Activated CD8-positive, alpha-beta memory T cell treated with anti-CD3 and anti-CD28 coated beads, Interleukin-2, amount 10 ng/mL, durations not matched to agents 7 days and 5 days (primary cell): ENCODE measurements at regions not wholly inside any gene's neighbourhood (a gene's known extent, or its start where the extent isn't known, plus 50 kb on each side); places are given as distances from the start of the nearest gene placed in this dataset.

Experiments
- ATAC-seq: fragments of 150-1000 bp; cut with Tn5 transposase; one replicate; pipeline ENCODE4 v1.10.0; 2021; ENCODE audit warnings: moderate library complexity
- CTCF ChIA-PET: fragments of 350-600 bp; sonication (Branson Sonifier 250); formaldehyde crosslinking; loops from one replicate; lab custom pipeline; 2021; ENCODE audit warnings: antibody characterized with exemption; lab: Charles Lee
- DNase-seq: peaks from one replicate; pipeline ENCODE4 v3.0.0-alpha.2; 2020
- H3K27ac Mint-ChIP-seq: one replicate; pipeline ENCODE4 v1.8.0; 2021; ENCODE audit warnings: mild to moderate bottlenecking, mixed read lengths
- H3K27me3 Mint-ChIP-seq: one replicate; pipeline ENCODE4 v1.8.0; 2021; ENCODE audit warnings: mixed read lengths
- H3K36me3 Mint-ChIP-seq: one replicate; pipeline ENCODE4 v1.8.0; 2021; ENCODE audit warnings: mild to moderate bottlenecking, mixed read lengths
- H3K4me1 Mint-ChIP-seq: one replicate; pipeline ENCODE4 v1.8.0; 2021; ENCODE audit warnings: mixed read lengths
- H3K4me3 Mint-ChIP-seq: one replicate; pipeline ENCODE4 v1.8.0; 2021; ENCODE audit warnings: mild to moderate bottlenecking, moderate library complexity, mixed read lengths
- H3K9me3 Mint-ChIP-seq: one replicate; pipeline ENCODE4 v1.8.0; 2022; ENCODE audit warnings: low read depth, mixed read lengths

- ATAC-seq (no peak), DNase-seq (no peak)
- Mint-ChIP-seq H3K4me3 (no peak overlapping the region), H3K36me3 (peaks cover 2% of the 10 kb centered on the region), H3K4me1 (peaks cover 5% of the 10 kb centered on the region), H3K27me3 (no peaks in the 10 kb centered on the region), H3K27ac (no peak overlapping the region), H3K9me3 (peaks cover 4% of the 10 kb centered on the region)
- CTCF ChIA-PET, result no interaction called here
Observed at GRCh38 chr7:115235075-115235474, 313.2 kb downstream of the MDFIC start.

DNA sequence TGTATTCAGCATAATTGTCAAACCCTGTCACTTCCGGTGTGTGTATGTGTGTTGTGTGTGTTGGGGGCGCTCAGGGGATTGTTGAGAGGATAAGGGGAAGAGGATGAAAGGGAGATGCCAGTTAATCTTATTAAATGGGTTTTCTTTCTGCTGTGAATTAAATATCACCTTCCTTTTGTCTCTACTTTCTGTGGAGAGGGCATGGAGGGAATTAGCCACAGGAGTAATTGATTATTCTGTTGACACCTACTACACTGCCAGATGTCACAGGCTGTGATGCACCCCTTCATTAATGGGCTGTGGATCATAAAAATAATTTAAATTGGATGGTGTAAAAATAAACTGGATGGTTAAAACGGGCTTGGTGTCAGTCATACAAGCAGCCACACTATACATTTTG is 311.9 kb downstream of the MDFIC start:
- ATAC-seq, result no peak
- H3K36me3 Mint-ChIP-seq, result peaks cover 2% of the 10 kb centered on the region
- DNase-seq, result no peak
- H3K4me1 Mint-ChIP-seq, result peaks cover 7% of the 10 kb centered on the region
- H3K27ac Mint-ChIP-seq, result no peak overlapping the region
- no peaks in the 10 kb centered on the region for H3K27me3 Mint-ChIP-seq
- peaks cover 4% of the 10 kb centered on the region for H3K9me3 Mint-ChIP-seq
- no peak overlapping the region for H3K4me3 Mint-ChIP-seq
- CTCF ChIA-PET, result no interaction called here

- CTCF ChIA-PET, result interaction anchor here (0.9 to 1.3 kb wide), 3 partner anchors 12 to 325 kb away, joined by 3 to 4 read pairs (median 3); no protein-coding TSS in a partner anchor
- H3K4me1 Mint-ChIP-seq, result peaks cover 7% of the 10 kb centered on the region
- no peak for ATAC-seq
- H3K9me3 Mint-ChIP-seq, result peaks cover 4% of the 10 kb centered on the region
- H3K27me3 Mint-ChIP-seq, result no peaks in the 10 kb centered on the region
- H3K4me3 Mint-ChIP-seq, result no peak overlapping the region
- H3K27ac Mint-ChIP-seq, result no peak overlapping the region
- H3K36me3 Mint-ChIP-seq, result peaks cover 2% of the 10 kb centered on the region
- no peak for DNase-seq
Observed at GRCh38 chr7:115232041-115232440, 310.1 kb downstream of the MDFIC start.

DNA sequence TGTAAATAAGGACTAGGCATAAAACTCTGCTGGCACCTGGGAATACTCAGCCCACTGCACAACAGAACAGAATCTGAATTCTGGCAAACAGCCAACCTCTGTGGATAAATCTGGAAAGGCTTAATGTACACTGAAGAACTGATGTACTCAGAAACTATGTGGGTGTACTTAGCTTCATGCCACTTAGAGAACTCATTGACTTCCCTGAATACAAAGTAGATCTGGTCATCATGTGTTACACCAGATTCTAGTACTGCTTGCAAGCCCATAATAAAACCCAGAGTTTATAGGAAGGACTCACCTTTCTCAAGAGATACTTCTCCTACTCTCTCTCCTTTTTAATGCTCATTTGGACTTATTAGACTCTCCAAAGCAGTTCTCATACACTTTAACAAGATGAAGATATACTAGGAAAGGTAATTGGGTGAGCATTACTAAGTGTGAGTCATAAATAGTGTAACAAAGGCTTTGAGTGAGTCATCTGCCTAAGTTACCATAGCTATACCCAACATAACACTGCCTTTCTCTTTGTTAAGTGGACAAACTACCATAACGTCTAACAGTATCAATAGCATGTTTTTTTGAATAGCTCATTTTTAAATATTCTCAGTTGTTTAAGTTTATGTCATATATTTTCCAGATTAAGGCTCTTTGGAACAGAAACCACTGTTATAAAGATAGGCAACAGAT is 309.1 kb downstream of the MDFIC start:
- H3K4me1 Mint-ChIP-seq, result peaks cover 7% of the 10 kb centered on the region
- peaks cover 4% of the 10 kb centered on the region for H3K9me3 Mint-ChIP-seq
- DNase-seq, result no peak
- H3K27me3 Mint-ChIP-seq, result no peaks in the 10 kb centered on the region
- CTCF ChIA-PET, result interaction anchor here (0.9 to 1.4 kb wide), 4 partner anchors 11 to 365 kb away, joined by 3 to 4 read pairs (median 3); no protein-coding TSS in a partner anchor
- H3K36me3 Mint-ChIP-seq, result peaks cover 2% of the 10 kb centered on the region
- H3K27ac Mint-ChIP-seq, result no peak overlapping the region
- no peak overlapping the region for H3K4me3 Mint-ChIP-seq
- peak; percentile 80 for ATAC-seq

GRCh38 chr7:115229401-115230105 is 307.7 kb downstream of the MDFIC start:
- Mint-ChIP-seq H3K4me1 (peaks cover 7% of the 10 kb centered on the region), H3K4me3 (no peak overlapping the region), H3K27me3 (no peaks in the 10 kb centered on the region), H3K36me3 (no peaks in the 10 kb centered on the region), H3K27ac (no peak overlapping the region), H3K9me3 (no peaks in the 10 kb centered on the region)
- ATAC-seq, result no peak
- DNase-seq, result no peak
- CTCF ChIA-PET, result no interaction called here

DNA sequence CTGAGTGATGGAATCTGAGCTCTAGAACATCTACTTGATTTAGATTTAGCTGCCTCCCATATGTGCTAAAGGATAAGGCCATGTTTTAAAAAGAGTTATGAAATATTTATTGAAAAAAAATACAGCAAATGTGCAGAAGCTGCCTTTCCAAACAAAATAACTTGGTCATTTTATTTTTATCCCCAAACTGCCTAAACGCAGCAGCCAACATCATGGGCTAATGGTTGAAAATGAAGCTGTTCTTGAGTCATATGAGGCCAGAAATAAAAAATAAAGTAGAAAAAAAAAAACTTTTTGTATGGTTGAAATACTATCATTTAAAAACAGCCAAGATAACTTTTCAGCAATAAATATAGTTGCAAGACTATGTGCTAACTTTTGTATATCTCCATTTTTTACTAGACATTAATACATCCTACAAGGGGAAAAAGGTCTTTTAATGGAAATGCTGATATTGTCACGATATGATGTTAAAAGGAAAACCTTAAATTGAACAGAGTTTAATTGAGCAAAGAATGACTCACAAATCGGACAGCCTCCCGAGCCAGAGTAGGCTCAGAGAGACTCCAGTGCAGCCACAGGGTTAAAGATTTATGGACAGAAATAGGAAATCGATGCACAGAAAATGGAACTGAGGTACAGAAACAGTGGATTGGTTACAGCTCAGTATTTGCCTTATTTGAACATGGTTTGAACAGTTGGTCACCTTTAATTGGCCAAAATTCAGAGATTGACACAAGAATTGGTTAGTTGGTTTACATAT is 305.8 kb downstream of the MDFIC start:
- CTCF ChIA-PET, result no interaction called here
- no peak overlapping the region for H3K4me3 Mint-ChIP-seq
- H3K27me3 Mint-ChIP-seq, result no peaks in the 10 kb centered on the region
- ATAC-seq, result no peak
- DNase-seq, result no peak
- no peaks in the 10 kb centered on the region for H3K9me3 Mint-ChIP-seq
- H3K4me1 Mint-ChIP-seq, result peaks cover 7% of the 10 kb centered on the region
- H3K27ac Mint-ChIP-seq, result no peak overlapping the region
- no peaks in the 10 kb centered on the region for H3K36me3 Mint-ChIP-seq

DNA sequence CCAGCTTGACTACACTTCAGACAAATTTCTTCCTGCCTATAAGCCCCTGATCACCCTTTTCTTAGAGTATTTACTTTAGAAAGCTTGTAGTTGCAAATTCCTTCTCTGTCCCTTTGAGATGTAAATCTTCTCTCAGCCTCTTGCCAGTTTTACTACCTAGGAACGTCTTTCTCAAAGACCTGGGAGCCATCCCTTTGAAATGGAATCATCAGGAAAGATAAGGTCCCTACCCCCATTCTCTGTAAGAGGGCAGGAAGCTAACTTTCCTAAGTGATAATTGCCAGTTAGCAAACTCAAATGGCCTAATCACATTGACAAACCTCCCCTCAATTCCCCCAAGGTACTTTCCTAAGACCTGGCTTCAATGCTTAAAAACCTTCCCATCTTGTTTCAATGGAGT is 304.5 kb downstream of the MDFIC start:
- H3K36me3 Mint-ChIP-seq, result no peaks in the 10 kb centered on the region

GRCh38 chr7:115224922-115225321 is 303.0 kb downstream of the MDFIC start:
- CTCF ChIA-PET, result no interaction called here

More for the DNA sequence above, 304.5 kb downstream of the MDFIC start:
- no peaks in the 10 kb centered on the region for H3K9me3 Mint-ChIP-seq
- DNase-seq (no peak), ATAC-seq (no peak)
- peaks cover 7% of the 10 kb centered on the region for H3K4me1 Mint-ChIP-seq
- no peak overlapping the region for H3K27ac Mint-ChIP-seq
- no peaks in the 10 kb centered on the region for H3K27me3 Mint-ChIP-seq
- no peak overlapping the region for H3K4me3 Mint-ChIP-seq
- CTCF ChIA-PET, result no interaction called here

DNA sequence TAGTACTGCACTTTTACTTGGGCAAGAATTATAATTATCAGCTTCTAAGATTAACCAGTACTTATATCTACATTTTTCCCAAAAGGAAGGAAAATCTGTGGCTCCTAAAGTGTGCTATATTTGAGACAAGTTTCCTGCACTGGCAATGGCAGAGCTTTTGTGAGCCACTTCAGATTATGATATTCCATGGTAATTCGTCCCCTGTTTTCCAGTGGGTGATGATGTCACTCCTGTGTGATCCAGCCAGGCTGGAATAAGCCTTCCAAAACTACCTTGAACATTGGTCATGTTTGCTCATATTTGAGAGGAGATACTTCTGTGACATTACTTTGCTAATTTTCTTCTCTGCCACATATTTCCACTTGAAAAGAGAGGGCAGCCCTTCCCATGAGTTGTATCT is 302.1 kb downstream of the MDFIC start:
- Mint-ChIP-seq H3K9me3 (no peaks in the 10 kb centered on the region), H3K36me3 (no peaks in the 10 kb centered on the region), H3K27ac (no peak overlapping the region), H3K27me3 (no peaks in the 10 kb centered on the region), H3K4me3 (no peak overlapping the region), H3K4me1 (no peaks in the 10 kb centered on the region)
- DNase-seq, result no peak
- no peak for ATAC-seq
- CTCF ChIA-PET, result no interaction called here

More at GRCh38 chr7:115224922-115225321, 303.0 kb downstream of the MDFIC start:
- Mint-ChIP-seq H3K36me3 (no peaks in the 10 kb centered on the region), H3K27ac (no peak overlapping the region), H3K27me3 (no peaks in the 10 kb centered on the region), H3K4me3 (no peak overlapping the region), H3K4me1 (peaks cover 2% of the 10 kb centered on the region), H3K9me3 (no peaks in the 10 kb centered on the region)
- DNase-seq (no peak), ATAC-seq (no peak)

- Mint-ChIP-seq H3K27ac (no peak overlapping the region), H3K36me3 (no peaks in the 10 kb centered on the region), H3K4me1 (peaks cover 7% of the 10 kb centered on the region), H3K27me3 (no peaks in the 10 kb centered on the region), H3K9me3 (no peaks in the 10 kb centered on the region), H3K4me3 (no peak overlapping the region)
- DNase-seq (no peak), ATAC-seq (no peak)
- CTCF ChIA-PET, result interaction anchor here (1.2 kb wide), 1 partner anchor 16 kb away, joined by 3 read pairs; no protein-coding TSS in a partner anchor
Observed at GRCh38 chr7:115221456-115221855, 299.6 kb downstream of the MDFIC start.

- Mint-ChIP-seq H3K27ac (no peak overlapping the region), H3K27me3 (no peaks in the 10 kb centered on the region), H3K4me1 (peaks cover 9% of the 10 kb centered on the region), H3K36me3 (no peaks in the 10 kb centered on the region), H3K9me3 (no peaks in the 10 kb centered on the region), H3K4me3 (no peak overlapping the region)
- no peak for DNase-seq
- no peak for ATAC-seq
- CTCF ChIA-PET, result interaction anchor here (1.4 to 3.6 kb wide), 2 partner anchors 286 to 353 kb away, joined by 3 to 40 read pairs; no protein-coding TSS in a partner anchor
Observed at GRCh38 chr7:115218076-115218475, 296.2 kb downstream of the MDFIC start.

DNA sequence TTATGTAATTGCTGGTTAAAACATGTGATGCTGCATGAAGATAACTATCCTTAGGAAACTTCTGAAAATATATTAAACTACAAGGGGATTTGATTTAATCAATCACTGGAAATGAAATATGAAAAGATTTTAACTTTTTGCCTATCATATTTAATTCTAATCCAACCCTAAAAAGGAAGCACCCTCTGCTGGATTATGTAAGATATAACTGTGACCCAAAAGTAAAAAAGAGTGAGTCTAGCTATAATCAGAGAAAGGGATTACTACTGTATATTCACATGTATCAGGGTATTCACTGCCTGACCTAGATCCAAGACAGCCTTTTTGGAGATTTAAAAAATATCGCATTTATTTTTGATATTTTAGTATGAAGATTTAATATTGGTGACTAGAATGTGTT is 295.5 kb downstream of the MDFIC start:
- DNase-seq, result no peak
- Mint-ChIP-seq H3K36me3 (no peaks in the 10 kb centered on the region), H3K27ac (no peak overlapping the region), H3K27me3 (no peaks in the 10 kb centered on the region), H3K4me1 (peaks cover 9% of the 10 kb centered on the region), H3K9me3 (peaks cover 2% of the 10 kb centered on the region), H3K4me3 (no peak overlapping the region)
- CTCF ChIA-PET, result interaction anchor here (1.4 to 3.6 kb wide), 2 partner anchors 286 to 352 kb away, joined by 3 to 40 read pairs; no protein-coding TSS in a partner anchor
- ATAC-seq, result no peak

- CTCF ChIA-PET, result interaction anchor here (1.2 to 3.6 kb wide), 2 partner anchors 15 to 351 kb away, joined by 4 to 40 read pairs; no protein-coding TSS in a partner anchor
- no peaks in the 10 kb centered on the region for H3K36me3 Mint-ChIP-seq
- no peaks in the 10 kb centered on the region for H3K27me3 Mint-ChIP-seq
- H3K27ac Mint-ChIP-seq, result no peak overlapping the region
- DNase-seq, result no peak
- peaks cover 9% of the 10 kb centered on the region for H3K4me1 Mint-ChIP-seq
- H3K4me3 Mint-ChIP-seq, result no peak overlapping the region
- ATAC-seq, result no peak
- peaks cover 4% of the 10 kb centered on the region for H3K9me3 Mint-ChIP-seq
Observed at GRCh38 chr7:115216652-115217051, 294.8 kb downstream of the MDFIC start.
